NB4 (cell line): ENCODE measurements at regions not wholly inside any gene's neighbourhood (a gene's known extent, or its start where the extent isn't known, plus 50 kb on each side); places are given as distances from the start of the nearest gene placed in this dataset.

Experiments used
- DNase-seq: peaks from one replicate; pipeline ENCODE4 v3.0.0; 2010; ENCODE audit warnings: low read depth
- H3K4me3 ChIP-seq: one replicate; pipeline ENCODE4 v1.5.1; 2011; ENCODE audit warnings: mild to moderate bottlenecking, low read depth, low read length, moderate library complexity
- MYC ChIP-seq: IDR thresholded peaks from 2 replicates; pipeline ENCODE4 v1.6.1; 2011; ENCODE audit warnings: low read depth, low read length
- POLR2A ChIP-seq: IDR thresholded peaks from 2 replicates; pipeline ENCODE4 v1.6.1; 2011; ENCODE audit warnings: mild to moderate bottlenecking; ENCODE audit not compliant: insufficient read length; ENCODE audit errors: extremely low read depth
- TF ChIP-seq, protein P1 (sequence below): IDR thresholded peaks from one replicate; pipeline ENCODE4 v1.5.1; 2012; ENCODE audit warnings: low read depth, low read length
- TF ChIP-seq, protein P2 (sequence below): IDR thresholded peaks from 2 replicates; pipeline ENCODE4 v1.6.1; 2011; ENCODE audit warnings: low read depth, low read length

DNA sequence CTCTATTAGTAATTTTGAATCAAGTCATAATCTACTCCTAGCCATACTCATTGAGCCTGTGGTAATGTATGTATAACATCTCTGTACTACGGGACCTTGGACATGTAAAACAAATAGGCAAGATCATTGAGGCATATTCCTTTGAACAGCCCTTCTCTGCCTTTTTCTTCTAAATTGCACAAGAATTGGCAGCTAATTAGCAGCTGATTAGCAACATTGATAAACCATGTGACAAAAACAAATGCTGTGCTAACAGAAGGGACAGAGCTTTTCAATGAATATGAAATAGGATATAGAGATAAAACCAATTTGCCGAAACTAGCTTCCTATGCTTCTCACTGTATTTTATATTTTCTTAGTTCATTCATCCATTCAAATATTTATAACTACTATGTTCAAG lies 1474.2 kb downstream of the FAM181B start:
- no peak for TF ChIP-seq MYC
- TF ChIP-seq, protein P1, sequence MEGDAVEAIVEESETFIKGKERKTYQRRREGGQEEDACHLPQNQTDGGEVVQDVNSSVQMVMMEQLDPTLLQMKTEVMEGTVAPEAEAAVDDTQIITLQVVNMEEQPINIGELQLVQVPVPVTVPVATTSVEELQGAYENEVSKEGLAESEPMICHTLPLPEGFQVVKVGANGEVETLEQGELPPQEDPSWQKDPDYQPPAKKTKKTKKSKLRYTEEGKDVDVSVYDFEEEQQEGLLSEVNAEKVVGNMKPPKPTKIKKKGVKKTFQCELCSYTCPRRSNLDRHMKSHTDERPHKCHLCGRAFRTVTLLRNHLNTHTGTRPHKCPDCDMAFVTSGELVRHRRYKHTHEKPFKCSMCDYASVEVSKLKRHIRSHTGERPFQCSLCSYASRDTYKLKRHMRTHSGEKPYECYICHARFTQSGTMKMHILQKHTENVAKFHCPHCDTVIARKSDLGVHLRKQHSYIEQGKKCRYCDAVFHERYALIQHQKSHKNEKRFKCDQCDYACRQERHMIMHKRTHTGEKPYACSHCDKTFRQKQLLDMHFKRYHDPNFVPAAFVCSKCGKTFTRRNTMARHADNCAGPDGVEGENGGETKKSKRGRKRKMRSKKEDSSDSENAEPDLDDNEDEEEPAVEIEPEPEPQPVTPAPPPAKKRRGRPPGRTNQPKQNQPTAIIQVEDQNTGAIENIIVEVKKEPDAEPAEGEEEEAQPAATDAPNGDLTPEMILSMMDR, result no peak
- TF ChIP-seq POLR2A, result no peak
- TF ChIP-seq, protein P2, sequence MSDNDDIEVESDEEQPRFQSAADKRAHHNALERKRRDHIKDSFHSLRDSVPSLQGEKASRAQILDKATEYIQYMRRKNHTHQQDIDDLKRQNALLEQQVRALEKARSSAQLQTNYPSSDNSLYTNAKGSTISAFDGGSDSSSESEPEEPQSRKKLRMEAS, result no peak

DNA sequence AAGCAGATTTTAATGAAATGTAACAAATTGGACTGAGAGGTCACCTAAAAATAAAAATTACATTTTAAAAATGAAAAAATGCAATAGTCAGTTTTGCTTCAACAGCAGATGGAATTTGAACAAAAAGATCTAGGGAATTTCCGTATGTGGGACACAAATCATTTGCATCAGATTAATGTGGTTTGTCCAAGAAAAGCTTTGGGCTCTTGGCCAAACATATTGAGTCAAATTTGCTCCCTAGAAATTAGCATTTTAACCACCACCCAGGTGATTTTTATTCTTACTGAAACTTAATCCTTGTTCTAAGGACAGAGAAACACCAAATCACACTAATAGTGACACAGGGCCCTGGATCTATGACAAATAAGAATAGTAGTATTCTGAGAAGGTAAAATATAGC lies 1477.8 kb downstream of the FAM181B start:
- DNase-seq, result no peak
- TF ChIP-seq, protein P2, result no peak
- TF ChIP-seq, protein P1, result no peak
- no peak for TF ChIP-seq POLR2A
- no peak for TF ChIP-seq MYC

More for the DNA sequence above, 1474.2 kb downstream of the FAM181B start:
- DNase-seq, result no peak
- H3K4me3 ChIP-seq, result no peak overlapping the region

DNA sequence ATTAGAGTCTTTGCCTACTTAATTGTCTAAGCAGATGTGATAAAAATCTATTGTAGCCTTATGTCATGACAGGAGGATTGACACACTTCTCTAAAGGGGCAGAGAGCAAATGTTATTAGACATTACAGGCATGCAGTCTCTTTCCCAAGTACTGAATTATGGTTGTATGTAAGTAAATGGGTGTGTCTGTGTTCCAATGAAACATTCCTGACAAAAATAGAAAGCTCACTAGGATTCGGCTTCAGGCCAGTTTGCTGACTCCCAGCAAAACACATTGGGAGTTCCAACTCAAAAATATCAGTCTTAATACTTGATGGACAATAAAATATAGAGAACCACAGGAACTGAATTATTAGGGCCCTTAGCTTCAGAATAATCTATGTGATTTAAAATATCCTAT lies 1480.4 kb downstream of the FAM181B start:
- no peak overlapping the region for H3K4me3 ChIP-seq
- DNase-seq, result no peak
- TF ChIP-seq POLR2A, result no peak
- TF ChIP-seq MYC, result no peak
- TF ChIP-seq, protein P2, result no peak
- TF ChIP-seq, protein P1, result no peak

More for the DNA sequence above, 1477.8 kb downstream of the FAM181B start:
- no peak overlapping the region for H3K4me3 ChIP-seq

DNA sequence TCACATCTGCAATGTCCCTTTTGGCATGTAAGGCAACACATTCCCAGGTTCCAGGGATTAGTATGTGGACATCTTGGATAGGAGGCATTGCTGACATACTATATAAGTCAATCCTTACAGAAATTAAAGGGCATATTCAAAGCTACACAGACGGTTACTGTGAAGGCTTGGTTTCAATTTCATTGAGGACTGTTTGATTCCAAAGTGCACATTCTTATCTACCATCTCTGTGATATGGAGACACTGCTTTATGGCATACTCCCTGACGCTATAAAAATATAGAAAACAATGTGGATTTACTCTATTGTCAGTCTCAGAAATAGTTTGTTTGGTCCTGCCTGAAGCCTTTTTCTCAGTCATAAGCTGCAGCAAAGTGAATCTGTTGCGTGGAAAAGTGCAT lies 1486.7 kb downstream of the FAM181B start:
- no peak for DNase-seq
- no peak overlapping the region for H3K4me3 ChIP-seq
- TF ChIP-seq, protein P1, result no peak
- TF ChIP-seq, protein P2, result no peak
- TF ChIP-seq POLR2A (no peak), MYC (no peak)

DNA sequence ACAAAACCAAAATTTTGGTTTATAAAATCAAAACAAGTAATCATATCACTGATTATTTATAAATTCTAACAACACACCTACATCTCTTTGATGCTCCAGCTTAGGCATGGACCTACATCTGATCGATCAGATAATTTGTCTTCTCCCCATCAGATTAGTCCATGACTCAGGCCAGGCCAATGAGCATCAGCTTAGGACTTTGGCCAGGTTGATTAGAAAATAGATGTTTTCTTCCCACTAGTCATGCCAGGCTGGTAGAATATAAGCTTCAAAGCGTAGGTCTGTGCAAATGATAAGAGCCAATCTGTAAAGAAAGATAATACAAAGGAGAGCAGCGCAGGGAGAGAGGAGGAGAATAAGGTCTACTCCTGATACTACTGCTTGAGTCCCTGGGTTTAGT lies 1487.9 kb downstream of the FAM181B start:
- no peak for DNase-seq
- TF ChIP-seq, protein P1, result no peak
- TF ChIP-seq, protein P2, result no peak
- TF ChIP-seq MYC (no peak), POLR2A (no peak)
- H3K4me3 ChIP-seq, result no peak overlapping the region
